Activated naive CD4-positive, alpha-beta T cell treated with anti-CD3 and anti-CD28 coated beads, Interleukin-2, amount 50 U/mL, for 24 hours (primary cell): ENCODE measurements at regions not wholly inside any gene's neighbourhood (a gene's known extent, or its start where the extent isn't known, plus 50 kb on each side); places are given as distances from the start of the nearest gene placed in this dataset.

Experiments
- H3K27ac Mint-ChIP-seq: one replicate; pipeline ENCODE4 v1.8.0; 2021; ENCODE audit warnings: mild to moderate bottlenecking, mixed read lengths
- H3K27me3 Mint-ChIP-seq: one replicate; pipeline ENCODE4 v1.8.0; 2021; ENCODE audit warnings: mixed read lengths
- H3K36me3 Mint-ChIP-seq: one replicate; pipeline ENCODE4 v1.8.0; 2021; ENCODE audit warnings: mixed read lengths
- H3K4me1 Mint-ChIP-seq: one replicate; pipeline ENCODE4 v1.8.0; 2021; ENCODE audit warnings: mixed read lengths
- H3K4me3 Mint-ChIP-seq: one replicate; pipeline ENCODE4 v1.8.0; 2021; ENCODE audit warnings: mild to moderate bottlenecking, mixed read lengths
- H3K9me3 Mint-ChIP-seq: one replicate; pipeline ENCODE4 v1.8.0; 2021; ENCODE audit warnings: mixed read lengths

DNA sequence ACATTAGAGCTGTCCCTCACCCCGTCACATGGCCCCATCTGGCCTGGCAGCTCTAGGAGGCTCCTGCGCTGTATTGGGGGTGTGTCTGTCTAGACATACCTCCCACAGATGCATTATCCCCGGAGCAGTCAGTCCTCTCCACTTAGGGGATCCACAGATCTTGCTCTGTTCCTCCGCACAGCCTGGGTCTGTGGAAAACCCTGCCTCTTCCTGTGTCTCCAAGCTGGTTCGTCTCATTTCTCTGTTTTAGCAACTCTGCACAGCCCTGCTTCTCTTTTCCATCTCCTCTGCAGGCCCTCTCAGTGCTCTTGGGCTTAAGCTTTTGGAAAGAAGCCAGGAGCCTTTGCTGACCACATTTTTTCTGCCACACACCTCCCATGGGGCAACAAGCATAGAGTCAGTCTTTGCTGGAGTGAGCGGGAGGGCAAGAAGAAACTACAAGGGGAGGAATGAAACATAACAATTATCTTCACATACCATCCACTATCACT, 241.5 kb downstream of the FOXD2 start:
- no peaks in the 10 kb centered on the region for H3K4me1 Mint-ChIP-seq
- H3K27ac Mint-ChIP-seq = no peak overlapping the region
- H3K9me3 Mint-ChIP-seq = no peaks in the 10 kb centered on the region
- H3K4me3 Mint-ChIP-seq = no peak overlapping the region
- H3K27me3 Mint-ChIP-seq = peaks cover 3% of the 10 kb centered on the region
- no peaks in the 10 kb centered on the region for H3K36me3 Mint-ChIP-seq

DNA sequence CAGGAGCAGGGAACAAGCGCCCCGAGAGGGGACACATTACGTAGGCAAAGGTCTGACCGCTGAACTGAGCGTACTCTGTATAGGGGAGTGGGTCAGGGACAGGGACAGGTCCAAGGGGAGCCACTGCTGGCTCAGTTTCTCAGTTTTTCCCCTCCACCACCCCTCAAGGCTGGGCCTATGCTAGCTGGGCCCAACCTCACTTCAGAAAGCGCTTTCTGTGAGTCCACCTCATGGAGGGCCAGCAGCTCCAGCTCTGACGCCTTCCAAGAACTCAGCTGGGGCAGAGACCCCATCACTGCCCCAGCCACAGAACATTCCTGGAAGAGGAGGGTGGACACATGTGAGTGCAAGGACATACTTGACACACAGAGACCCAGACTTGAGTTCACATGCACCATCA, 242.0 kb downstream of the FOXD2 start:
- Mint-ChIP-seq H3K9me3 (no peaks in the 10 kb centered on the region), H3K27me3 (peaks cover 3% of the 10 kb centered on the region), H3K27ac (no peak overlapping the region), H3K4me1 (no peaks in the 10 kb centered on the region), H3K36me3 (no peaks in the 10 kb centered on the region), H3K4me3 (no peak overlapping the region)

DNA sequence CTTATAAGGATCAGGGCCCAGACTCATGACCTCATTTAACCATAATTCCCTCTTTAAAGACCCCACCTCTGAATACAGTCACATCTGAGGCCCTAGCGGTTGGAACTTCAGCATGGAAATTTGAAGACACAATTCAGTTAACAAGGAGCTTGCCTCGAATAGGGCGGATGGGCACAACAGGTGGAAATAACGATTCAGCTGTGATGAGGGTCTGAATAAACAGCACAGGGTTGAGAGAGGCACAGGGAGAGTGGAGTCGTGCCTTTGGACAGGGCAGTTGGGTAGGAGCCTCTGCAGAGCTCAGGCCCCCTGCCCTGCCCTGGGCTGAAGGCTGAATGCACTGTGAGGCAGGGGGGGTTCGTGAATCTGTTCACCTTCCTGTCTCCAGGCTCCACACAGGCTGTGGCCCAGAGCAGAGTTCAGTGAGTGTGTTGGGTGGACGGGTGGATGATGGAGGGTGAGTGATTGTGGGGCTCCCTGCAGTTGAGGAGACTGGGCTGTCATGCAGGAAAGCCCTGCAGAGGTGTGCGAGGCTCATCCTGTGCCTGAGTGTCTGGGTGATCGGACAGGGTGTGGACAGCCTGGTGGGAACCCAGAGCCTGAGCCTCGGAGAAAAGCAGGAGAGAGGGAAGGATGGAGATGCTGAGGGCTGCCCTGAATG, 243.1 kb downstream of the FOXD2 start:
- Mint-ChIP-seq H3K36me3 (no peaks in the 10 kb centered on the region), H3K27ac (no peak overlapping the region), H3K27me3 (peaks cover 3% of the 10 kb centered on the region), H3K4me3 (no peak overlapping the region), H3K9me3 (no peaks in the 10 kb centered on the region), H3K4me1 (no peaks in the 10 kb centered on the region)

DNA sequence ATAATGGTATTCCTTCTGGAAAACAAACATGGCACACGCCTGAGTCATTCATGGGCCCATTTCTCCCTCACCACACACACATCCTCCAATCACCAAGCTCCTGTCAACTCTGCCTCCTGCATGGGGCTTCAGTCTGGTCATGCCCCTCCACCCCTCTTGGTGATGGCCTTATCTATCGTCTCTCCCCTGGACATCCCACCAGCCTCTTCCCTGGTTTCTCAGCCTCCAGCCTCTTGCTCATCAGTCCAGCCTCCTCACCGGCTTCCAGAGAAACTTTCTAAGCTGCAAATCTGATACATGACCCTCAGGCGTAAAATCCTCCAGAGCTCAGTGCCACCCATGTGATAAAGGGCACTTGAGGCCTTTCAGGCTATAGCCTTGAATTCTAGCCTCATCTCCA, 243.9 kb downstream of the FOXD2 start:
- H3K9me3 Mint-ChIP-seq = no peaks in the 10 kb centered on the region
- no peak overlapping the region for H3K27ac Mint-ChIP-seq
- H3K36me3 Mint-ChIP-seq = no peaks in the 10 kb centered on the region
- H3K4me1 Mint-ChIP-seq = no peaks in the 10 kb centered on the region
- no peak overlapping the region for H3K4me3 Mint-ChIP-seq
- peaks cover 2% of the 10 kb centered on the region for H3K27me3 Mint-ChIP-seq

DNA sequence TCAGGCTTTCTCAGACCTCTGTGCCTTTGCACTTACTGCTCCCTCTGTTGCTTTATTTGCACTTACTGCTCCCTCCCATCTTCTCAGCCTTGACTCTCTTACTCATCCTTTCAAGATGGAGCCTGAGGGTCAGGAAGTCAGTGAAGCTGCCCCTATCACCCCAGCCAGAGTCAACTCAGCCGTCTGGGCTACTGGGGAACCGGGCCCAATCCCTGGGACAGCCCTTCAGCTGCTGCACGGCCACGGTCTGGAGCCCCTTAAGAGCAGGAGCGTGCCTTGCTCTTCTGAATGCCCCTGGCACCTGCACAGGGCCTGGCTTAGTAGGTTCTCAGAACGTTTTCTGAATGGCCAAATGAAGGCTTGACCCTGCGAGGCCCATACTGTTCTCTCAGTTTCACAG, 244.4 kb downstream of the FOXD2 start:
- H3K4me1 Mint-ChIP-seq = no peaks in the 10 kb centered on the region
- H3K4me3 Mint-ChIP-seq = no peak overlapping the region
- no peaks in the 10 kb centered on the region for H3K27me3 Mint-ChIP-seq
- H3K27ac Mint-ChIP-seq = no peak overlapping the region
- H3K9me3 Mint-ChIP-seq = no peaks in the 10 kb centered on the region
- no peaks in the 10 kb centered on the region for H3K36me3 Mint-ChIP-seq

DNA sequence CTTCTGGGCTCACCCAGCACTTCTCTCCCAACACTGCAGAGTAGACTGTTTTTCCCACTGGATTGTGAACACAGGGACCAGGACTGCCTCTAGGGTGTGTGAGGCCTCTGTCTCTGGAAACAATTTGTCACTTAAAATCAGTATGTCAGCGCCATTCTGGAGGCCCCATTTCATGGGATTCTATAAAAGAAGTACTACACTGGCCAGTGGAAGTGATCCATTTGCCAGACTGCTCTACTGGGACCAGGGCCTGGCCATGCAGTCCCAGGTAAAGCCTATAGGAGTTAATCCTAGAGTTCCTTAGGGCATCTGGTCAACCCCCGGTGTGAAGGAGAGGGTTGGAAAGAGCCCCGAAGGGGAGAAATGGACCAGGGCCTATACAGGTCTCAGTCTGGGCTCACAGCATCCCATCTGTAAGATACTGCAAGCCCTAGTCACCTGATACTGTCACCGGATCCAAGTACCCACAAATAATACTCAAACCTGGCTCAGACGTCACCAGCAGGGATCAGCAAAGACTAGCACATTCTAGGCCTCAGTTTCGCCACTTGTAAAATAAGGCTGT, 245.0 kb downstream of the FOXD2 start:
- H3K4me3 Mint-ChIP-seq = no peak overlapping the region
- H3K36me3 Mint-ChIP-seq = no peaks in the 10 kb centered on the region
- no peaks in the 10 kb centered on the region for H3K9me3 Mint-ChIP-seq
- no peaks in the 10 kb centered on the region for H3K4me1 Mint-ChIP-seq
- H3K27ac Mint-ChIP-seq = no peak overlapping the region
- no peaks in the 10 kb centered on the region for H3K27me3 Mint-ChIP-seq

DNA sequence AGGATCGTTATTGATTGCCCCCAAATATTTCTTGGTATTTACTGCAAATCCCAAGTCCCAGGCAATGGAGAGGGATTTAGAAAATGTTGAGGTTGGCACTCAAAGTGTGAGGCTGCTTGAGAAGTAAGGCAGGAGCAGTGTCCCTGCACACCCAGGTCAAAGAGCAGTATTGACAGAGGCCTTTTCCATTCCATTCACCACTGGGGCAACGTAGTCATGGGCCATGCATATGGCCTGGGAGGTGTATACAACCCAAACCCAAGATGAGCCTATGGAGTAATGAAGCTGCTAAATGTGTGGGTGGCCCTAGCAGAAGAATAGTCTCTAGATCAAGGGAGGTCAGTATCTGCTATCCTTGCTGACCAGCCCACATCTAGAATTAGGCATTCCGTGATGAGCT, 245.6 kb downstream of the FOXD2 start:
- Mint-ChIP-seq H3K27me3 (no peaks in the 10 kb centered on the region), H3K4me1 (no peaks in the 10 kb centered on the region), H3K27ac (no peak overlapping the region)

DNA sequence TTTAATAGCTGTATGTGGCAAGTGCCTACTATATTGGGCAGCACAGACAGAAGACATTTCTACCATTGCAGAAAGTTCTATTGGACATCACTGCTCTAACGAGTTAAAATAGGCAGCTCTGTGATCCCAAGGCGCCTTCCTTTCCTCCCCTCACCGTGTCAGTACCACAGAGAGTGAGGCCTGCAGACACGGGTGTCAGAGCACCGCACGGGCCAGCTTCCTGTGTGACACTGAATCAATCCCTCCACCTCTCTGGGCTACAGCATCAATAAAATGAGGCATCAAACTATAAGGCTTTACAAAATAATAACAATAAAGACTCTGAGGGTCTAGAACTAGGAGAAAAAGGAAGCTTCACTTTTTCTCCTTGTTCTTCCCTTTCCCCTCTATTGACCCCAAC, 246.7 kb downstream of the FOXD2 start:
- no peaks in the 10 kb centered on the region for H3K4me1 Mint-ChIP-seq
- H3K36me3 Mint-ChIP-seq = no peaks in the 10 kb centered on the region
- H3K4me3 Mint-ChIP-seq = no peak overlapping the region
- H3K9me3 Mint-ChIP-seq = no peaks in the 10 kb centered on the region
- H3K27ac Mint-ChIP-seq = no peak overlapping the region
- no peaks in the 10 kb centered on the region for H3K27me3 Mint-ChIP-seq

More for the DNA sequence above, 245.6 kb downstream of the FOXD2 start:
- no peaks in the 10 kb centered on the region for H3K36me3 Mint-ChIP-seq
- H3K9me3 Mint-ChIP-seq = no peaks in the 10 kb centered on the region
- no peak overlapping the region for H3K4me3 Mint-ChIP-seq

DNA sequence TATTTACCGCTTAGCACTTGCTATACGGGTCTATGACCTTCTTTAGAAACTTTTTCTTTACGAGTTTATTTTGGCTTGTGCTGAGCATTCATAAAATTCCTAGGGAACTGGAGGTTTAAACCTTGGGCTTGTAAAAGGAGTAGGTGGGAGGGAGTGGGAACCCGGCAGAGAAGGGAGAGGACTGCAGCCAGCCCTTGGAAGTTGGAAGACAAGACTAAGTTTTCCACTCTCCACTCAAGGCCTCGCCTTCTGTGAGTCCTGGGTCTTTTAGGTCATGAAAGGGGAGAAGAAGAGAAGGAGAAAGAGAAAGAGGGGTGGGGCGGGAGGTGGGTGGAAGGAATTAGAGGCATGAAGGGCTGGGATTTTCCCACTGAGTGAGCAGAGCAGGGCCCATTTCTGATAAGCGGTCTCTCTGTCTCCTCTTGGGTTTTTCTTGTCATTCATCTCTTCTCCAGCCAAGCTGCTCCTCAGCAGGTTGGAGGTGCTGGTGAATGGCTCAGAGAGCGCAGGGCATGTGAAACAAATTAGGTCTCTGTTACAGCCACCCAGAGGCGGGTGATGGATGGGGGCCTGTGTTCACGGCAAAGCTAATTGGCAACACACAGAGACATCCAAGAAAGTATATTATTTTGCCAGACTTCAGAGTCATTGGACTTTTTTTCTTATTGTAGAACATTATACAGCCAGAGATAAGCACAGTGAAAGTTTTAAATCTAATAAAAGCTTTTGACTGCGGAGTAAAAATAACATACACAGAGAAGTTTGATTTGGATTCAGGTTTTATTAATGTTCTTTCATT, 247.3 kb downstream of the FOXD2 start:
- Mint-ChIP-seq H3K27ac (no peak overlapping the region), H3K9me3 (no peaks in the 10 kb centered on the region), H3K4me3 (no peak overlapping the region), H3K4me1 (no peaks in the 10 kb centered on the region), H3K36me3 (no peaks in the 10 kb centered on the region), H3K27me3 (no peaks in the 10 kb centered on the region)

DNA sequence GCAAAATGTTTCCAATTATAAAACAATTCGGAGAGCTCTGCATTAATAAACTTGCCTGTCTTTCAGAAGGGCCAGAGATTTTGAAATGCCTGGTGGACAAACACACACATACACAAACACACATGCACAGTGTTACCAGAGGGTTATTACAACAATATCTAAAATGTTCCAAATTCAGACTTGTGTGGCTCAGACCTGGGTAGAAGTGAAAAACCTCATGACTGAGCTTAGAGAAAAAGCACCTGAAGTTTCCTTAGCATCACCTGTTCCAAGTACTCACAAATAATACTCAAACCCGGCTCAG, 247.9 kb downstream of the FOXD2 start:
- Mint-ChIP-seq H3K9me3 (no peaks in the 10 kb centered on the region), H3K27ac (no peak overlapping the region), H3K27me3 (no peaks in the 10 kb centered on the region), H3K4me1 (no peaks in the 10 kb centered on the region), H3K4me3 (no peak overlapping the region), H3K36me3 (no peaks in the 10 kb centered on the region)

DNA sequence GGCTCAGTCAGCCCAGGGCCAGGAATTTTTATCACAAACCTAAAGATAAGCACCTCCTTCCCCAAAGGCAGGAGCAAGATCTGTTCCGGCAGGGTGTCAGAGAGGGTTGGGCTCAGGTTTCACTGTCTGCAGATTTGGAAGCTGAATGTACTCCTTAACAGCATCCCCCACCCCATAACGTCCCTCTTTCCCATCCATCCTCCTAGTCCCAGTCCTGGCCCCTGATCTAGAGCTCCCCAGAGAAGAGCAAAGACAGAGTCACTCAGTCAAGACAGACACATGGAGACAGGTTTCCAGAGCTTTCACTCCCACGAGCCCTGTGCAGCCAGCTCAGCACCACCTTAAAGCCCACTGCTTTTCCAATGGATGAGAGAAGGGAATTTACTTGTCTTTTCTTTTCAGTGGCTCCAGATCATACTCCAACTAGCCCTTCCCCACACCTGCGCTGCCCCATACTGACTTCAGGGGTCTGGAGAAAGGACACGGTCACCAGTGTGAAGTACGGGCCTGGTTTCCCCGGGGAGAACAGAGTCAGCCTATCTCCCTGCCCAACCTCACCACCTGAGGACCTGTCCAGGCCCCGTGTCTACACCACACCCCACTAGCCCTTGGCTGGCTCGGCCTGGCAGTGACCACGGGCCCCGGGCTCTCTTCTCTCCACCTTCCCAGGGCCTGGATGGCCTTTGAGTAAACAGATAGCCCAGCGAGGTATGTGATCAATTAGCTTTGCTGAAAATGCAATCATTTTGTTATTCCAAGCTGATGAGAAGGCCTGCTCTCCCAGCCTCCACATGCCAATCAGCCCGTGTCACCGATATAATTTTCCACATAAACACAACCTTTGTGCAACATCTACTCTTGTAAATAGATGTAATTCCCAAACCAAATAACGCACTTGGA, 249.1 kb downstream of the FOXD2 start:
- Mint-ChIP-seq H3K27me3 (no peaks in the 10 kb centered on the region), H3K36me3 (no peaks in the 10 kb centered on the region), H3K9me3 (no peaks in the 10 kb centered on the region), H3K4me3 (no peak overlapping the region), H3K4me1 (no peaks in the 10 kb centered on the region), H3K27ac (no peak overlapping the region)

DNA sequence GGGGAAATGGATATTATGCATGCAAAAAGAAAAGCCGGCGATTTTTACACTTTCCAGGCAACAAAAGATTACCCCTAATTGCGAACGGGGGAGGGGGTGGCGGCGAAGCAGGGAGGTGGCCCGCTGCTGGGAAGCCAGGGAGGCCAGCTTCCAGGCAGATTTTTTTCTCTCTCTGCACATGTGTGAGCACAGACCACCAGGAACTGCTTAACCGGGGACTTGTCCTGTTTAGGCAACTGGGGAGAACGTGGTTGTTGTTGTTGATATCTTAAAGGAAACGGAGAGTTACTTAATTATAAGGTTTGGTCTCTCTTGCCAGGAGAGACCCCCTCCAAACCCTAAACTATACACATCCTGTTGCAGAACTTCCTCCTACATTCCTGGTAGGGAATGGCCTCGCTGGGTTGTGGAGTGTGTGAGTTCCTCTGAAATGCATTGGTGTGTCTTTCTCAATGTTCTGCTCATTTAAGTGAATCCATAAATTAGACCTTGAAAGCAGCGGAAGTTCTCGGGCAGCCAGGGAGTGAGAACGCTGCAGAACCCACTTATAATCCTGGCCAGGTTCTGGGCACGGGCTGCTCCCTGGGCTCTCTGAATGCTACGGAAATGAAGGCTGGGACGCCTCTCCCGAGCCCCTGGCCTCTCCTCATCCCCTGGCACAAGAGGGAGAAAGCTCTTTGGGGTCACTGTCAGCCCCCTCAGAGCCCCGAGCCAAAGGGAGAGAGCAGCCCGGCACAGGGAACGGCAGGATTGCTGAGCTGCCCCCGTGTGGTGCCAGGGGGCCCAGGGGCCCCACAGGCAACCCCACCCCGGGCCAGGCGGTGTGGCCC, 250.0 kb downstream of the FOXD2 start:
- Mint-ChIP-seq H3K27me3 (no peaks in the 10 kb centered on the region), H3K9me3 (no peaks in the 10 kb centered on the region), H3K27ac (no peak overlapping the region), H3K4me1 (no peaks in the 10 kb centered on the region), H3K36me3 (no peaks in the 10 kb centered on the region), H3K4me3 (no peak overlapping the region)

DNA sequence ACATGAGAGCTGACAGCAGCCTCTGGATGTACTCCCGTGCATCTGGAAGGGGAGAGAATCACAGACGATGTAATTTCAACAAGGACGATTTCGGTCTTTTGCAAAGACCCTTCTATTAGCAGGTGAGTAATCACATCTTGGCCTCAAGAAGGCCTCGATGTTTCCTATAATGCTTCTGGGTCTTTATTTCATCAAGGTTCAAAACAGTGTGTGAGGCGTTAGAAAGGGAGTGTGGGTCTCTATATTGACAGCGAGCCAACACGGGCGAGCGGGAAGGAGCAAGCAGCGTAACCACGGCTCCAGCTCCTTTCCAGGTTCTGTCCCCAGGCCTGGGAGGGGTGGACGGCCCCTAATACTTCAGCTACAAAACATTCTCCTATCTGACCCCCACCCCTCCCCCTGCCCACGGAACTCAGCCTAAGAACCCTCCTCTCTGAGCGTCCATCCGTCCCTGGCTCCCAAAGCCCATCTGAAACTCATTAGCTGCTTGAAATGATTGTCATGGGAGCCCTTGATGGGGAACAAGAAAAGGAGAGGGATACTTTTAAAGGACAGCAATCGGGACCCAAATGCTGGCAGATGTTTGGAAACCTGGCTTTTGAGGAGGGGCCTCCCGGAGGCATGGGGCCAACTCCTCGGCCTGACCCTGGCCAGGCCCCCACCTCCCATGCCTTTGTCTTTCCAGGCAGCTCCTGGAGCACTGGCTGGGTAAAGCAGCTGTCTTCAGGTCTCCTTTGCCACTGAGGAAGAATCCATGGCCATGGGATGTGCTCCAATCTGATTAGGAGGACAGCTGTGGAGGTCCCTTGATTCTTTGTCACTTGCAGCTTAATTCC, 250.8 kb downstream of the FOXD2 start:
- no peaks in the 10 kb centered on the region for H3K4me1 Mint-ChIP-seq
- no peak overlapping the region for H3K27ac Mint-ChIP-seq
- no peak overlapping the region for H3K4me3 Mint-ChIP-seq
- H3K27me3 Mint-ChIP-seq = no peaks in the 10 kb centered on the region
- H3K36me3 Mint-ChIP-seq = no peaks in the 10 kb centered on the region
- no peaks in the 10 kb centered on the region for H3K9me3 Mint-ChIP-seq

DNA sequence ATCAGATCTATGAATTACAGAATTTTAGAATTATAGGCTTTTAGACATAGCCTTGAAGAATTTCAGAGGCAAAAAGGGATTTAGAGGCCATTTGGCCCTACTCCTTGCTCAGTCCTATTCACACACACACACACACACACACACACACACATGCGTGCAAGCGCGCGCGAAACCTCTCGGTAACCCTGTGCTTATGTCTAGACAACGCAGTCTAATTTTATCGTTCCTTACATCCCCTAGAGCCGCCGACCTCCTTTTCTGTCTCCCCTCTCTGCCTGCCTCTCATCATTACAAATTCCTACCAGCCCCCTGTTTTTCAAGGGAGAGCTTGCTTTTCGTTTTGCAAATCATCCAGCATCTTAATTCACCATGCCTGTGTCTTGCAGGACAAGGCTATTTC, 252.1 kb downstream of the FOXD2 start:
- Mint-ChIP-seq H3K4me1 (no peaks in the 10 kb centered on the region), H3K27ac (no peak overlapping the region), H3K4me3 (no peak overlapping the region), H3K27me3 (no peaks in the 10 kb centered on the region), H3K9me3 (no peaks in the 10 kb centered on the region), H3K36me3 (no peaks in the 10 kb centered on the region)
